C4-2B (cell line): ENCODE measurements at regions not wholly inside any gene's neighbourhood (a gene's known extent, or its start where the extent isn't known, plus 50 kb on each side); places are given as distances from the start of the nearest gene placed in this dataset.

Source experiments
- ZFX ChIP-seq: fragments of 450-650 bp; IDR thresholded peaks from 2 replicates; pipeline ENCODE4 v1.6.1; 2017
- TF ChIP-seq, protein P1 (sequence below): fragments of 450-650 bp; conservative IDR thresholded peaks from 2 replicates; pipeline ENCODE4 v1.5.1; 2017; ENCODE audit warnings: mild to moderate bottlenecking

GRCh38 chr12:96107236-96107635, 71.8 kb upstream of the LTA4H start:
- TF ChIP-seq, protein P1, sequence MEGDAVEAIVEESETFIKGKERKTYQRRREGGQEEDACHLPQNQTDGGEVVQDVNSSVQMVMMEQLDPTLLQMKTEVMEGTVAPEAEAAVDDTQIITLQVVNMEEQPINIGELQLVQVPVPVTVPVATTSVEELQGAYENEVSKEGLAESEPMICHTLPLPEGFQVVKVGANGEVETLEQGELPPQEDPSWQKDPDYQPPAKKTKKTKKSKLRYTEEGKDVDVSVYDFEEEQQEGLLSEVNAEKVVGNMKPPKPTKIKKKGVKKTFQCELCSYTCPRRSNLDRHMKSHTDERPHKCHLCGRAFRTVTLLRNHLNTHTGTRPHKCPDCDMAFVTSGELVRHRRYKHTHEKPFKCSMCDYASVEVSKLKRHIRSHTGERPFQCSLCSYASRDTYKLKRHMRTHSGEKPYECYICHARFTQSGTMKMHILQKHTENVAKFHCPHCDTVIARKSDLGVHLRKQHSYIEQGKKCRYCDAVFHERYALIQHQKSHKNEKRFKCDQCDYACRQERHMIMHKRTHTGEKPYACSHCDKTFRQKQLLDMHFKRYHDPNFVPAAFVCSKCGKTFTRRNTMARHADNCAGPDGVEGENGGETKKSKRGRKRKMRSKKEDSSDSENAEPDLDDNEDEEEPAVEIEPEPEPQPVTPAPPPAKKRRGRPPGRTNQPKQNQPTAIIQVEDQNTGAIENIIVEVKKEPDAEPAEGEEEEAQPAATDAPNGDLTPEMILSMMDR, result no peak
- no peak for TF ChIP-seq ZFX
